ENCODE measurements at regions not wholly inside any gene's neighbourhood (a gene's known extent, or its start where the extent isn't known, plus 50 kb on each side); places are given as distances from the start of the nearest gene placed in this dataset.

- TF ChIP-seq CTCF (IDR thresholded peaks at IDR 0.05; ENCODE audit: low read depth, low read length), result no peak
- DNase-seq (ENCODE audit: low read depth in 2 of 2), result no peak
Measured at GRCh38 chr15:93987068-93987467, 244.3 kb upstream of the MCTP2 start.

GRCh38 chr15:93986400-93986984, 244.9 kb upstream of the MCTP2 start:
- TF ChIP-seq CTCF (IDR thresholded peaks at IDR 0.05; ENCODE audit: low read depth, low read length), result no peak
- no peak overlapping the region for H3K4me3 ChIP-seq (replicated peaks in 1 of 2; ENCODE audit: low read depth in 2 of 2, low read length in 2 of 2)
- DNase-seq (ENCODE audit: low read depth in 2 of 2), result no peak

More at GRCh38 chr15:93987068-93987467, 244.3 kb upstream of the MCTP2 start:
- H3K4me3 ChIP-seq (replicated peaks in 1 of 2; ENCODE audit: low read depth in 2 of 2, low read length in 2 of 2), result no peak overlapping the region

GRCh38 chr15:93985925-93986324, 245.4 kb upstream of the MCTP2 start:
- TF ChIP-seq CTCF (IDR thresholded peaks at IDR 0.05; ENCODE audit: low read depth, low read length), result no peak
- no peak for DNase-seq (ENCODE audit: low read depth in 2 of 2)
- H3K4me3 ChIP-seq (replicated peaks in 1 of 2; ENCODE audit: low read depth in 2 of 2, low read length in 2 of 2), result no peak overlapping the region

GRCh38 chr15:93985176-93985575, 246.2 kb upstream of the MCTP2 start:
- DNase-seq (ENCODE audit: low read depth in 2 of 2), result no peak
- TF ChIP-seq CTCF (IDR thresholded peaks at IDR 0.05; ENCODE audit: low read depth, low read length), result no peak
- no peak overlapping the region for H3K4me3 ChIP-seq (replicated peaks in 1 of 2; ENCODE audit: low read depth in 2 of 2, low read length in 2 of 2)

GRCh38 chr15:93983526-93983925, 247.8 kb upstream of the MCTP2 start:
- TF ChIP-seq CTCF (IDR thresholded peaks at IDR 0.05; ENCODE audit: low read depth, low read length), result no peak
- no peak for DNase-seq (ENCODE audit: low read depth in 2 of 2)
- no peak overlapping the region for H3K4me3 ChIP-seq (replicated peaks in 1 of 2; ENCODE audit: low read depth in 2 of 2, low read length in 2 of 2)

GRCh38 chr15:93982226-93982727, 249.1 kb upstream of the MCTP2 start:
- TF ChIP-seq CTCF (IDR thresholded peaks at IDR 0.05; ENCODE audit: low read depth, low read length), result no peak
- DNase-seq (ENCODE audit: low read depth in 2 of 2), result peak in 1 of 2 donors; percentile 4

GRCh38 chr15:93981706-93982105, 249.7 kb upstream of the MCTP2 start:
- no peak for TF ChIP-seq CTCF (IDR thresholded peaks at IDR 0.05; ENCODE audit: low read depth, low read length)
- H3K4me3 ChIP-seq (replicated peaks in 1 of 2; ENCODE audit: low read depth in 2 of 2, low read length in 2 of 2), result no peak overlapping the region
- no peak for DNase-seq (ENCODE audit: low read depth in 2 of 2)

More at GRCh38 chr15:93982226-93982727, 249.1 kb upstream of the MCTP2 start:
- H3K4me3 ChIP-seq (replicated peaks in 1 of 2; ENCODE audit: low read depth in 2 of 2, low read length in 2 of 2), result no peak overlapping the region

Measured in cardiac fibroblast (primary cell).